ENCODE measurements at regions not wholly inside any gene's neighbourhood (a gene's known extent, or its start where the extent isn't known, plus 50 kb on each side); places are given as distances from the start of the nearest gene placed in this dataset.
"Not testable (repeated sequence)": the region's sequence is repeated elsewhere in the genome, so short reads cannot be mapped to it uniquely, and the experiment has no call there.

DNA sequence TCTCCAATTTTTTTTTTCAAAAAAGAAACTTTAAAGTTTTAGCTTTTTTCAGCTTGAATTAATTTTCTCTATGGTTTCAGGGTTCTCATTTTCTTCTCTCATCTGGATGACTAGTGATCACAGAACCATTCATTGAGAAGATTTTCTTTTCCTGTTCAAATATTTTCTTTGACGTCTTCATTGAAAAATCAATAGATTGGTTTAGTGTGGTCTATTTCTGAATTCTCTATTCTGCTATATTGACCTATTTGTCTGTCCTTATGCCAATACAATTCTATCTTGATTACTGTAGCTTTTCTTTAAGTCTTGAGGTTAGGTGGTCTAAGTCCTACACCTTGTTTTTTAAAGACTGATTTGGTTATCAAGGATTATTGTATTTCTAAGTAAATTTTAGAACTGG, 150.2 kb upstream of the MAN1A1 start:
- H3K4me3 ChIP-seq (ENCODE audit: low read depth, low read length): no peak overlapping the region
- ChIA-PET POLR2A (no interaction called here), CTCF (no interaction called here)
- no peak for DNase-seq (ENCODE audit: low read depth, low spot score)
- TF ChIP-seq, protein P1, sequence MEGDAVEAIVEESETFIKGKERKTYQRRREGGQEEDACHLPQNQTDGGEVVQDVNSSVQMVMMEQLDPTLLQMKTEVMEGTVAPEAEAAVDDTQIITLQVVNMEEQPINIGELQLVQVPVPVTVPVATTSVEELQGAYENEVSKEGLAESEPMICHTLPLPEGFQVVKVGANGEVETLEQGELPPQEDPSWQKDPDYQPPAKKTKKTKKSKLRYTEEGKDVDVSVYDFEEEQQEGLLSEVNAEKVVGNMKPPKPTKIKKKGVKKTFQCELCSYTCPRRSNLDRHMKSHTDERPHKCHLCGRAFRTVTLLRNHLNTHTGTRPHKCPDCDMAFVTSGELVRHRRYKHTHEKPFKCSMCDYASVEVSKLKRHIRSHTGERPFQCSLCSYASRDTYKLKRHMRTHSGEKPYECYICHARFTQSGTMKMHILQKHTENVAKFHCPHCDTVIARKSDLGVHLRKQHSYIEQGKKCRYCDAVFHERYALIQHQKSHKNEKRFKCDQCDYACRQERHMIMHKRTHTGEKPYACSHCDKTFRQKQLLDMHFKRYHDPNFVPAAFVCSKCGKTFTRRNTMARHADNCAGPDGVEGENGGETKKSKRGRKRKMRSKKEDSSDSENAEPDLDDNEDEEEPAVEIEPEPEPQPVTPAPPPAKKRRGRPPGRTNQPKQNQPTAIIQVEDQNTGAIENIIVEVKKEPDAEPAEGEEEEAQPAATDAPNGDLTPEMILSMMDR (IDR thresholded peaks at IDR 0.05; ENCODE audit: insufficient read depth, low read length, missing control alignments): no peak

DNA sequence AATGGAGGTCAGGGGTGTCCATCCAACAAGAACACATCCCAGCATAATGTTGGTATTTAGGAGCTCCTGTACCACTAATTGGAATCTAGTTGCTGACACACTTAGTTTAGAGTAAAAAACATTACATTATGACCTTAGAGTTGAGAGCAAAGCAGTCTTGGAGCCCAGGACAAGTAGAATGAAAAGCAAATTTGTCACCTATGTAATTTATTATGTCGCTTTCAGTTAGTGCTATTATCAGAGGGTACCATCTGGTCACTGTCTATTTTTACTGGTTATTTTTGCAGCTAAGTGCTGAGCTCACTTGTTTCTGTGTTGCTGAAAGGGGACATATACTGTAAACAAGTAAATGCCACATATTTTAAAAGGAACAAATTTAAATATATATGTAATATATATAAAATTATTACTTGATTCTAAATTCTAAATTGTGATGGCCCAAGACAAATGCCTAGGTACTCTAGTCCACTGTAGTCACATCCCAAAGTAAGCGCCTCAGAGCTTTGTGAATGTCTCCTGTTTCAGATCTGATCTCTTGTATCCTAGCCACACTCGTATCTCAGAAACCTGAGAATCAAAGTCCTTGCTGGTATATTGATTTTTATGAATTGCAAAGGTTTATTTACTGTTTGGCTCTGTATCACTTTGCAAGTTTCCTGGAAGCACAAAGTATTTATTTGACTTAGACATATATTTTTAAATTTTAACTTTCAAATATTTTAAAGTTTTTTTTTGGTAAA, 148.6 kb upstream of the MAN1A1 start:
- POLR2A ChIA-PET: no interaction called here
- TF ChIP-seq, protein P1 (IDR thresholded peaks at IDR 0.05; ENCODE audit: insufficient read depth, low read length, missing control alignments): no peak
- CTCF ChIA-PET: no interaction called here
- no peak overlapping the region for H3K4me3 ChIP-seq (ENCODE audit: low read depth, low read length)
- no peak for DNase-seq (ENCODE audit: low read depth, low spot score)

DNA sequence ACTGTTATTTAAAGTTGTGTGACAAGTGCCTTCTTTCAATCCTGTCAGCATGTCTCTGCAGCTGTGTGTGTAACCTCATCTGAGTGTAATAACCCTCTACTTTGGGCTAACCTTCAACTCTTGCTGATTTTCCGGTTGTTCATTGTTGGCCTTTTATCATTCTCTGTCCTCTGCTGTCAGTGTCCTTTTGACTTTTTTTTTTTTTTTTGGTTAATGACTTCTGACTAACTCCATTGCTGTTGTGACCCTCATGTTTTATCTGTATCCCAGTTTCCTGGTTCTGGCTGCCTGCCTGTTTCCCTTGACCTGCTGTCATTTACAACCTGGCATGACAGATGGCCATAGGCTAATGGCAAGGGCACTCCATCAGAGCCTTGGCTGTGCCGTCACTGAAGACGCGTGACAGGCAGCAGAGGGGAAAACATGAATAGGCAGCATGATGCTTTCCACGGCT, 145.7 kb upstream of the MAN1A1 start:
- TF ChIP-seq, protein P1 (IDR thresholded peaks at IDR 0.05; ENCODE audit: insufficient read depth, low read length, missing control alignments): no peak
- ChIA-PET POLR2A (no interaction called here), CTCF (no interaction called here)
- H3K4me3 ChIP-seq (ENCODE audit: low read depth, low read length): no peak overlapping the region
- no peak for DNase-seq (ENCODE audit: low read depth, low spot score)

DNA sequence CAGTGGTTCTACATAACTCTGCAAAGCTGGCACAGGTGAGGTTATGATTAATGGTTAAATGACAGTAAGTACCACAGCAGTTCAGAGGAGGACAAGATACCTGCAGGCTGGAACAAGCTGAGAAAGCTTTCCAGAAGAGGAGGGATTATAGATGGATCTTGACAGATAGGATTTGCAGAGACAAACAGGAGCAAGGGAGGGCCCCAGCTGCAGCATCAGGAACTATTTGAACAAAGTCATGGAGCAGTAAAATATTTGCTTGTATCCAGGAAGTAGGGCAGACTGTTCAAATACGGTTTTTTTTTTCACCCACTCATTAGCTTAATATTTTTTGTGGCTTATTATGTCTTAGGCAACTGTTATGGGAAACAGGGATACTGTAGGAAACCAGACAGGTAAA, 144.4 kb upstream of the MAN1A1 start:
- TF ChIP-seq, protein P1 (IDR thresholded peaks at IDR 0.05; ENCODE audit: insufficient read depth, low read length, missing control alignments): no peak
- H3K4me3 ChIP-seq (ENCODE audit: low read depth, low read length): no peak overlapping the region
- ChIA-PET CTCF (no interaction called here), POLR2A (no interaction called here)
- no peak for DNase-seq (ENCODE audit: low read depth, low spot score)

DNA sequence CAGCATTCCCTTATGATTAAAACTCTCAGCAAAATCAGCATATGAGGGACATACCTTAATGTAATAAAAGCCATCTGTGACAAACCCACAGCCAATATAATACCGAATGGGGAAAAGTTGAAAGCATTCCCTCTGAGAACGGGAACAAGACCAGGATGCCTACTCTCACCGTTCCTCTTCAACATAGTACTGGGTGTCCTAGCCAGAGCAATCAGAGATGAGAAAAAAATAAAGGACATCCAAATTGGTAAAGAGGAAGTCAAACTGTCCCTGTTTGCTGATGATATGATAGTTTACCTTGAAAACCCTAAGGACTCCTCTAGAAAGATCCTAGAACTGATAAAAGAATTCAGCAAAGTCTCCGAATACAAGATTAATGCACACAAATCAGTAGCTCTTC, 141.6 kb upstream of the MAN1A1 start:
- POLR2A ChIA-PET; DNase-seq (ENCODE audit: low read depth, low spot score); H3K4me3 ChIP-seq (ENCODE audit: low read depth, low read length); CTCF ChIA-PET: not testable (repeated sequence)

DNA sequence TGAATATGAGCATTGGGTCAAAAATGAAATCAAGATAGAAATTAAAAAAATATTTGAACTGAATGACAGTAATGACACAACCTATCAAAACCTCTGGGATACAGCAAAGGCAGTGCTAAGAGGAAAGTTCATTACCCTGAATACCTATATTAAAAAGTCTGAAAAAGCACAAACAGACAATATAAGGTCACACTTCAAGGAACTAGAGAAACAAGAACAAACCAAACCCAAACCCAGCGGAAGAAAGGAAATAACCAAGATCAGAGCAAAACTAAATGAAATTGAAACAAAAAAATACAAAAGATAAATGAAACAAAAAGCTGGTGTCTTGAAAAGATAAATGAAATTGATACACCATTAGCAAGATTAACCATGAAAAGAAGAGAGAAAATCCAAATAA, 140.5 kb upstream of the MAN1A1 start:
- CTCF ChIA-PET; DNase-seq (ENCODE audit: low read depth, low spot score); H3K4me3 ChIP-seq (ENCODE audit: low read depth, low read length); POLR2A ChIA-PET: not testable (repeated sequence)

DNA sequence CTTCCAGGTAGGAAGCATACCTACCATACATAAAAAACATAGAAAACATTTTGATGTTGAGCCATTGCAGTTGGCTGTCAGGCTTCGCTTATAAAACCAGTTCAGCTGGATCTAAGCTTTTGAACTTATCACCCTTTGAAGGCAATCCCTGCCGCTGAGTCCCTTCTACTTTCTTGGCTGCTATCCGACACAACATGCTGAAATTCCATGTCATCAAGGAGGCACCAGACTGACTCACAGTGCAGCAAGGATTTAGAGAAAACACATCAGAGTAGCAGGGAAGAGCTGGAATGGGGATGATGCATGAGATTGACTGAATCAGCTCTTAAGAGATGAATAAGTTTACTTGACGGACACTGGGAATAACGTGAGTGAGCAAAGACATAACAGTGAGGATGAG, 135.0 kb upstream of the MAN1A1 start:
- peak; percentile 89 for DNase-seq (ENCODE audit: low read depth, low spot score)
- no peak overlapping the region for H3K4me3 ChIP-seq (ENCODE audit: low read depth, low read length)
- ChIA-PET POLR2A (no interaction called here), CTCF (no interaction called here)
- TF ChIP-seq, protein P1 (IDR thresholded peaks at IDR 0.05; ENCODE audit: insufficient read depth, low read length, missing control alignments): no peak

Data from AG04449 (cell line).